Thyroid gland (tissue), 4 donors: ENCODE measurements at regions not wholly inside any gene's neighbourhood (a gene's known extent, or its start where the extent isn't known, plus 50 kb on each side); places are given as distances from the start of the nearest gene placed in this dataset.

Experiments
- POLR2A ChIP-seq, 2 donors: fragments of 450-650 bp; IDR thresholded peaks; one replicate each; pipeline ENCODE4 v1.6.1; 2017; ENCODE audit warnings: antibody characterized with exemption in 2 of 2, mild to moderate bottlenecking in 2 of 2, moderate library complexity in 1 of 2
- TF ChIP-seq, protein P1 (sequence below), 6 experiments: fragments of 200-600 bp in 3 of 6; fragments of 450-650 bp in 3 of 6; sonication (generic) in 3 of 6; IDR thresholded peaks; one replicate each; pipeline ENCODE4 v1.5.1; 2016 to 2019; ENCODE audit warnings: antibody characterized with exemption in 6 of 6, mild to moderate bottlenecking in 2 of 6, inconsistent platforms in 1 of 6, moderate library complexity in 1 of 6

DNA sequence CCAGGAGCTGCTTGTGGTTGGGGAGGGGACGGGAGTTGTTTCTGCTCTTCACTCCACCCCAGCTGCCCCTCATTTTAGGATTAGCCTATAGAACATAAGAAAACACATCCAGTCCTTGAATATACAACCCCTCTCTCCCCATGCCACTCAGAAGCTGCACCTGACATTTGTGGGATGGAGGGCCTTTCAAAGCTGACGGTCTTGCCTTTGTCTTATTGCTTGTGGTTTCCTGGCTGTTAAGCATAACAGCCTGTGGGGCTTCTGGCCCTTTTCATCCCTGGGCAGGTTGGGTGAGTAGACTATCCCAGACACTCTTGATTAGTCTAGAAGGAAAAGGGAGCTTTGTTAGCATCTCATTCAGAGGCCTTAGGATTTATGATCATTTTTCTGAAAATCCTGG, 407.6 kb upstream of the BOD1L1 start:
- TF ChIP-seq, protein P1, sequence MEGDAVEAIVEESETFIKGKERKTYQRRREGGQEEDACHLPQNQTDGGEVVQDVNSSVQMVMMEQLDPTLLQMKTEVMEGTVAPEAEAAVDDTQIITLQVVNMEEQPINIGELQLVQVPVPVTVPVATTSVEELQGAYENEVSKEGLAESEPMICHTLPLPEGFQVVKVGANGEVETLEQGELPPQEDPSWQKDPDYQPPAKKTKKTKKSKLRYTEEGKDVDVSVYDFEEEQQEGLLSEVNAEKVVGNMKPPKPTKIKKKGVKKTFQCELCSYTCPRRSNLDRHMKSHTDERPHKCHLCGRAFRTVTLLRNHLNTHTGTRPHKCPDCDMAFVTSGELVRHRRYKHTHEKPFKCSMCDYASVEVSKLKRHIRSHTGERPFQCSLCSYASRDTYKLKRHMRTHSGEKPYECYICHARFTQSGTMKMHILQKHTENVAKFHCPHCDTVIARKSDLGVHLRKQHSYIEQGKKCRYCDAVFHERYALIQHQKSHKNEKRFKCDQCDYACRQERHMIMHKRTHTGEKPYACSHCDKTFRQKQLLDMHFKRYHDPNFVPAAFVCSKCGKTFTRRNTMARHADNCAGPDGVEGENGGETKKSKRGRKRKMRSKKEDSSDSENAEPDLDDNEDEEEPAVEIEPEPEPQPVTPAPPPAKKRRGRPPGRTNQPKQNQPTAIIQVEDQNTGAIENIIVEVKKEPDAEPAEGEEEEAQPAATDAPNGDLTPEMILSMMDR (IDR thresholded peaks at IDR 0.05), result no peak
- TF ChIP-seq POLR2A (IDR thresholded peaks at IDR 0.05), result no peak
